GM18907 (cell line): ENCODE measurements at regions not wholly inside any gene's neighbourhood (a gene's known extent, or its start where the extent isn't known, plus 50 kb on each side); places are given as distances from the start of the nearest gene placed in this dataset.

Experiments used
- ATAC-seq: cut with Tn5 transposase; IDR thresholded peaks from one replicate; pipeline ENCODE4 v1.9.1; 2021; ENCODE audit warnings: mild to moderate bottlenecking, moderate library complexity; ENCODE audit not compliant: unreplicated experiment

DNA sequence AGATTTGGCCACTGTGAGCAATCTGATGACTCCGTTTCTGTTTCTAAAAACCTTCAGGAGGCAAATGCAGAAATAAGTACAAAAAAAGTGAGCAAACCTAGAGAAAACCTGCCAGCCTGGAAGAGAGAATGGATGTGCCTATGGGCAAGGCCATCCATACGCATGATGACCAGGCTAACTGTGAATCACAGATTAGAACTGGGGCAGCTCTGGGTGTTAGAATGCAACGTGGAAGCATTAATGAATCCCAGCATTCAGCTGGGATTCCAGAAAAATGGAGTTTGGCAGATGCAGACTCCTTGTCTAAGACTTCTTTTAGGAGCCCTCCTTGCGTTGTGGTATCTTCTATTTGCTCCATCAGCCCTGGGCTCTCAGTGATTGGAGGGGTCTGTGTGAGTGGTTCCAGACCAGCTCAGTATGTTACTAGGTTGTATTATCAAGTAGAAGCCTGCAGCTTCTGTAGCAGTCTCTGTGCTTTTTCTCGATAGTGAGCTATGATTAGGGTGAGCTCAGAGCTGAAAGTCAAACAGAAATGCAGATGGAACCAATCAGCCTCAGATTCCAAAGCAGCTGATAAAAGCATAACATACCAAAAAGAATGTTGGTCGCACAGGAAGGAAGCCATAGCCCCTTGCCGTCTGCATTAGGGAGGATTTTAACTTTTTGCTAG lies 154.0 kb downstream of the PSMG1 start:
- no peak for ATAC-seq

DNA sequence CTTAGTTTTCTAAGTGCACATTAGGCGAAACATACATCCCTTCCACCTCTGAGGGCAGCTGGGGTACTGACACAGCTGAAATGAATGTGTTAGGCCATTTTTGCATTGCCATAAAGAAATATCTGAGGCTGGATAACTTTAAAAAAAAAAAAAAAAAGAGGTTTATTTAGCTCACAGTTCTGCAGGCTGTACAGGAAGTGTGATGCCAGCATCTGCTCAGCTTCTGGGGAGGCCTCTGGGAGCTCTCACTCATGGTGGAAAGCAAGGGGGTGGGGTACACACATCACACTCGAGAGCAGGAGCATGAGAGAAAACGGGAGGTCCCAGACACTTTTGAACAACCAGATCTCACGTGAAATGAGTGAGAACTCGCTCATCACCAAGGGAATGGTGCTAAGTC lies 158.1 kb downstream of the PSMG1 start:
- ATAC-seq = no peak

DNA sequence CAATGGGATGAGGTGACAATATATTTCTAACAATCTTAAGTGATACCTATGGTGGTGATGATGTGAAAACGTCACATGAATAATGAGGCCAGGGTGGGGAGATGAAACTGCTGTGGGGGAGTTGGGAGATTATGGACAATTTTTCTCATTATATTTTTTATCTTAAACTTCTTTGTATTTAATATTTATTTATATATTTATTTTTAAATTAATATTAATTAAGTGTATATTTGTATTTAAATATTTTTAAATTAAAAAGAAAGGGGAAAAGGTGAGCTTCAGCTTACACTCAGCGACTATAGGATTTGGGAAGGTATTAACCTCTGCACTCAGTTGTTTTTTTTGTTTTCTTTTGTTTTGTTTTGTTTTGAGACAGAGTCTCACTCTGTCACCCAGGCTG lies 158.7 kb downstream of the PSMG1 start:
- no peak for ATAC-seq

DNA sequence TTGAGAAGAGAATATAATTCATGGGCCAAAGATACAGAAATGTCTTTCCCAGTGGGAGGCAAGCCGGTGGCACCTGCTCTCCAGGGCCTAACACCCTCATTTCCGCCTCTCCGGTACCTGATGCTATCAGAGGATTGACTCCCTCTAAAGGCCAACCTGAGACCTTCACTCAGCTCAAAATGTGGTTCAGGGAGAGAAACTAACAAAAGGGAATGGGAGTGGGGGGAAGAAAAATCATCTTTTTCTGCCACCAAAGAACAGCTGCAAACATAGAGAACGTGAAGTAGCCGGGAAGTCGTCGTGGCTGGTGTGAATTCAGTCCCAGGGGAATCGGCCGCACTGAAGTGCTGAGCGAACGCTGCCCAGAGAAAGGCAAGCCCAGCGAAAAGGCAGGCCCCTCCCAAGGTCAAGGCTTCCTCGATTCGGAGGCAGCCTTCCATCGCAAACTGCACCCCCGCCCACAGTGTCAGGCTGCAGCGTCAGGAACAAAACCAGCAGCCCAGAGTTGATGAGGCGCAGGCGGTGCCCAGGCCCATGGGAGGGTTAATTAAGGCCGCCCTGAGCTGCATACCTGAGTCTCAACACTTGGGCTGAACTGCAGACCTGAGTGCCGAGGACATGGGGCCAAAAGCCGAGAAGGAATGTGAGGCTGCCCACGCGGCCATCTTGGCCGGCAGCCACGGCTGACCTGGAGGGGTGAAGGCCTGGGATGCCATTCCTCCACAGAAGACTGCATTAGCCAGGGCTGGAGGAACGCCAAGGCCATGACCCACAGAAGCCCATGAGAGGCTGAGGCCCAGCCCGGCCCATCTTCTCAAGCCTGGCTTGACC lies 160.2 kb downstream of the PSMG1 start:
- no peak for ATAC-seq

DNA sequence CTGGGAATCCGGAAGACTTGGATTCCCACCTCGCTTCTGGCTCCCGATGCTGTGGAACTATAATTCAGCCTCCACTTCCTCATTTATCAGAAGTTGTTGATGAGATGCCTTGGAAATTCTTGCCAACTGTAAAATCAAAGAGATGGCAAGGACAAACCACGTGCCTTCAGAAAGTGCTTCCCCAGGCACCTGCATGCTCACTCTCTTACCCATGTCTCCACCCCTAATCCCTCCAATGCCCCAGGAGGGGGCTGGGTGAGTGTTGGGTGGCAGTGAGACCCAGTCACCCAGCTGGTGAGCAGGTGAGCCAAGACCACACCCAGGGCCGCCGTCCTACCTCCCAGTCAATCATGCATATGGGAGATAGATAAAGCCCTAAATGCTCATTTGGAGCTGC lies 160.8 kb downstream of the PSMG1 start:
- ATAC-seq = no peak

DNA sequence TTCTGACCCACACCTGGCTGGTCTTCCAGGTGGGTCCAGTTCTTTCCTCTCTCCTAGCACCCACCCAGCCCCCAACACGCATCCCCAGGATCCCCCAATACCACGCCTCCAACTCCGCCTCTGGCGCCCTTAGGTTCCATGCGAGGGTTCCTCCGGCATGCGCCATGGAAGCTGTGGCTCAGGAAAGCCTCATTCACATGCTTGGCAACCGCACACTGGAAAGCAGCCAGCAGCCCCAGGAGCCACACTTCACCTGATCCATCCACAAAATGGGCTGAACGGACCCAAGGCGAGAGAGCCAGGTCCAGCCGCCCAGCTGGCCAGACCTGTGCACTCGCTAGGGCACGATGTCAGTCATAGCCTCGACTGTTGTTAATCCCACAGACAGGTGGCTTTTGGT lies 161.2 kb downstream of the PSMG1 start:
- ATAC-seq = no peak

DNA sequence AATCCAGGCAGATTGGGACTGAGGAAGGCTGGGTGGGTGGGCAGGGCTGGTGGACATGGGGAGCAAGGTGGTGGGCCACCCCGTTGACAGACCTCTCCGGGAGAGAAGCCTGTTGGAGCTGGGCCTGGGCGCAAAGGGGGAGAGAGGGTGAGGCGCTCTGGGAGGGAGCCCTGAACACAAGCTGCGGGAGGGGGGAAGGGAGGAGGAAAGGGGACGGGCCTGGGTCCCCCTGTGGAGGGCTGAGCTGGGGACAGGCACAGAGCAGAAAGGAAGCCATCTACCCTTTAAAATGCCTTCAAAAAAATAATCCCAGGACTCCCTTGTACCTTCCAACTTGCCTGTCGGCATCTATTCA lies 161.8 kb downstream of the PSMG1 start:
- no peak for ATAC-seq

DNA sequence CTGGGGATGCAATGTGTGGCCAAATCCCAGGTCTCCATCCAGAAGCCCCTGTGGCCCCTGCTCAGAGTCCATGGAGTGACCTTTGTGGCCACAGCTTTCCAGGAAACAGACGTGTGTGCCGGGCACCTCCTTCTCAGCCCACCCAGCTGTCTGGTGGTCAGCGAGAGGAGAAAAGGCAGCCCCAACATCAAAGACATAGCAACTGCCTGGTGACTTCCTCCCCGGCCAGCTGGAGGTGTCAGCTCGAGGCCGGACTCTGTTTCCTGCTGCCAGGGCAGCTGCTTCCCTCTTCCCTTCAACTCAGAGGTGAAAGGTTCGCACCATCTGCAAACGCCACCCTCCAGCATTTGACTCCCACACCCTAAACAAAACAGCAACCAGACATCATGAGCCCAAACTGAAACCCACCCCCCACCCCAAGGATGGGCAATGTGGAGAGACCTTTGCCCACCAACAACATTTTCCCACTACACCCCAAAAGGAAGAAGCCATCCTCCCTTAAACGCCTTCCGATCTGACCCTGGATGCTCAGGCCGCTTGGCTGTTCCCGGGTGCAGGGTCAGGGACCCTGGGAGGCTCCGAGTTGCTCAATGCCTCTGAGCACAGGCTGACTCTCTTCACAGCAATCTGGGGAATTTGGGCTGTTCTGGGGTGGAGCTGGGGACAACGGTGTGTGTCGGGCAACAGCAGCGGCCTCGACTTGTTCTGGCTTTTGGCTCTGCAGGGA lies 162.3 kb downstream of the PSMG1 start:
- ATAC-seq = no peak

DNA sequence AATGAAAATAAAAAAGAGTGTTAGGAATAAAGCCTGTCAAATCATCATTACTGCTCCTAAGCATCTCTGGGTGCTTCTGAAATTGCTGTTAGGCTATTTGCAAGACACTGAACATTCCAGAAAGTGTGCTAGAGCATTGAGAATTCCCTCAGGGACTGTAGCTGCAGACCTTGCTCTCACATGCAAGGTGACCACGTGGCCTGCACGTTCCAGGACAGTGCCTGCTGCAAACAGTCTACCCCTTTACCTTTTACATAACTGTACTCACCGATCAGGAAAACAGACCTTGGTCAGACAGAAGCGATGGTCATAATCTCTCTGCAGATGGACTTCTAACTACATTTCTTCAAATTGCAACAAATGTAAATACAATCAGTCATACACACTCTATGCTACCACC lies 164.5 kb downstream of the PSMG1 start:
- ATAC-seq = no peak

DNA sequence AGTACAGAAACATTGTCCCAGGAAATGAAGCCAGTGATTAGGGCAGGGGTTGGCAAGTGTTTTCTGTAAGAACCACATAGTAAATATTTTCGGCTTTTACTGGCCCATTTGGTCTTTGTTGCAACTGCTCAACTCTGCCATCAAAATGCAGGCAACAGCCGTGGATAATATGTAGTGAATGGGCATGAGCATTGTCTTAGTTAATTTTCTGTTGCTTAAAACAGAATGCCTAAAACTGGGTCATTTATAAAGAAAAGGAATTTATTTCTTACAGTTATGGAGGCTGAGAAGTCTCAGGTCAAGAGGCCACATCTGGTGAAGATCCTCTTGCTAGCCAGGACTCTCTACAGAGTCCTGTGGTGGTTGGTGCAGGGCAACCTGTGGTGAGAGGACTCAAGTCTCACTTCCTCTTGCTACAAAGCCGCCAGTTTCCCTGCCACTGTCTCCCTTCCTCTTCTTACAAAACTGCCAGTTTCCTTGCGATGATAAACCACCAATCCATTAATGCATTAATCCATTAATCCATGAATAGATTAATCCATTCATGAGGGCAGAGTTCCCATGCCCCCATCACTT lies 166.4 kb downstream of the PSMG1 start:
- peak; percentile 99 for ATAC-seq

DNA sequence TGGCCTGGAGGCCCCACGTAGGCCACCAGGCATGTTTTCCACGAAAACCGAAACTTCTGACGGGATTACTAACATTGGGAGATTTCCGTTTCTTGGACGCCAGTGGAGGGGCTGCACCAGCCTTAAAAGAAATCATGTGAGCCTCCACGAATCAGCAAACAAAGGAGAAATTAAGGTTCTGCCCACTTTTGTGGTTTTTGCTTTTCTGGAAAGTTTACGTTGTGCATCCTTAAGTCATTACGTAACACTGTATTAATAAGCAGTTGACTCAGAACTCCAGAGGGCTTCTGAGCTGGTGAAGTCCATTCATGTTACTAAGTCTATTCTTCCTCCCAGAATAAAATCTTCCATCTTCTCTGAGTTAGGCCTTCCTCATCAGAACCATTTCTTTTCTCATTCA lies 168.5 kb downstream of the PSMG1 start:
- no peak for ATAC-seq

DNA sequence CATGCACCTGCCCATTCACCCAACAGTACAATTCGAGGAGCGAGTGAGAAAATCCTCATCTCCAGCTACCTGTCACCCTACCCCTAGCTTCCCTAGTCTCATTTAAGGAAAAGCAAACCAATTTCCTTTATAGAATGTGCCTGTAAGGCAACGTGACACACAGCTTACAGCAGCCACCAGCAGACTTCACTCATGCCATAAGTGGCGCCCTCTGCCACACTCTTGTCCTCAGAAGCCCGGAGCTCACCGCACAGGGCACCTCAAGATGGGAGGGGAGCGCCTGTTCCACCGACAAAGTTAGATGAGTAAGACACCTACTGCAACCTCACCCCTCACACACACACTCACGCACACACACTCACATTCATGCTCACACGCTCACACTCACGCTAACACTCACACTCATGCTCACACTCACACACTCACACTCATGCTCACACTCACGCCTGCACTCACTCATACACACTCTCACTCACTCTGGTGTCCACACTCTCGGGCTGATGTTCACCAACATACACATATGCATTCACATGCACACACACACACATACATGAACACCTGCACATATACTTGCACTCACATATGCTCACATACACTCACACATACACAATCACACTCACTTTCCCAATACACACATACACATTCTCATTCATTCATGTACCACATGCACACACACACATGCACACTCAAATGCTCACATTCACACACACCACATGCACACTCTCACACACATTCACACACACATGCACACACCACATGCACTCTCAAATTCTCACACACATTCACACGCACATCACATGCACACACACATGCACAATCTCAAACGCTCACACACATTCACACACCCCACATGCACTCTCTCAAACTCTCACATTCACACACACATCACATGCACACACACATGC lies 170.7 kb downstream of the PSMG1 start:
- no peak for ATAC-seq

DNA sequence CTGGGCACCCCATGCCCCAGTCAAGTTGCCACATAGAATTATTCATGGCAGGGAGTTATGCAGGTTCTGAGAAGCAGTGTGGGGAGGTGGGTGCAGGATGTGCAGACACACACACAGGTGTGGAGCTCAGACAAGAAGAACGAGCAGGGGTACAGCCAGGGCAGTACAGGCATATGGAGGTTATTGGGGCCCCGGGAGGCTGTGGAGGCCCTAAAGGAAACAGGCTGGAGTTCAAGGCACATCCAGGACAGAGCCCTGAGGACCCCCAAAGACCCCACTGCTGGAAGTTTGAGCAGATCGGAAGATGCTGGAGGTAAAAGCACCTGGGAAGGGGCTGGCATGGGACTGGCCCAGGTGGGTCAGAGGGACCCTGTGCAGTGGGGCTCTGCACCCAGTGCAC lies 171.3 kb downstream of the PSMG1 start:
- no peak for ATAC-seq

DNA sequence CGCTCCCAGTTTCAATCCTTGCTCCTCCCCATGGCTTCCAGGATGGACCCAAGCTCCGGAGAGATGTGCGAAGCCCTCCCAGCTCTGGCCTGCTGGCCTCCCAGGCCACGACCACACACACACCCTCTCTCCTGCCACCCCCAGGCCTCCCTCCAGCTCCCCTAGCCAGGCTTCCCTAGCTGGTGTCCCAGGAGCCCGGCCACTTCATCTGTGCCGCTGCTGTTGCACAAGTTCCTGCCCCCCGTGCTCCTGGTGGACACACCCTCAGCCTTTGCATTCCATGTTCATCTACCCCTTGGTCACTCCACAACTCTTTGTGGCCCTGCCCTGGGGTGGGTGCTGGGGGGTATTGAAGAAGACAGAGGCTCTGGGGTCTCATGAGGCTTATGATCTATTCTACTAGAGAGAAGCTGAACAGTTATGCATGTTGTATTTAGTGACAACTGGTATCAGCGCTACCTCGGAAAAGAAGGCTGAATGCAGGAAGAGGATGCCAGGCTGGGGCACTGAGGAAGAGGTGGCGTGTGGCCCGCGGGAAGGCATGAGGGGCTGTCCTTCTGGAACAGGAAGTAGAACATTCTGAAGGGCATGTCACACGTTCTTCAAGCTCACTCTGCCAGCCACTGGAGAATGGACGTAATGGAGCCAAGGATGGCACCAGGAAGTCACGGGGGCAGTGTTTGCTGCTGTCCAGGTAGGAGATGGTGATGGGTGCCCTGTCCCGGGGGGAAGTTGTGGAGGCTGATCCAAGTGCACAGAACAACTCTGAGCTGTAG lies 172.4 kb downstream of the PSMG1 start:
- ATAC-seq = no peak

DNA sequence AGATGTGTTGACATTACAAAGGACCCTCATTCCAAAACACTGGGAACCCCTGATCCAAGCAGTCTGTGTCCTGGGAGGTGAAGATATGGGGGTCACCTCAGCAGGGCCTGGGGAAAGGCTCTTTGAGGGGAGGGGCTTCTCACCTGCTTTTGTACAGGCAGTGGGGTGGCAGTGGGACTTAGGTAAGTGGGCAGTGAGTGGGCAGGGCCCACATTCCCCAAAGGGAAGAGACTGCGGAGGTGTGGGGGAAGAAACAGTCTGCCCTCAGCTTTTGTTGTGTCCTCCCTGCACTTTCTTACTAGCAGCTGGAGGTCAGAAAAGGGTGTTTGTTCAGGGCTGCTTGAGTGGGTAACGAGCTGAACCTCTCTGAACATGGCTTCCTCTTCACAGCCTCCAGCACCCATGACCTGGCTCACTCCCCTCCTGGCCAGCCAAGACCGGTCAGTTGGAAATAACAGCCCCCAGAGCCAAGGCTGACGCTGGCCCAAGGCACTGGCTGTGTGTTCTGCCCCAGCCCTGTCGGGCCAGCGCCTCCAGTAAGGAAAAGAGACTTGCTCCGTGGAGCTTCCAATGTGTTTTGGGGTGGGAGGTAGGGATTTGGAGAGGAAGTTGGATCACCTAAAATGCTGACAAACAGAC lies 173.5 kb downstream of the PSMG1 start:
- no peak for ATAC-seq

DNA sequence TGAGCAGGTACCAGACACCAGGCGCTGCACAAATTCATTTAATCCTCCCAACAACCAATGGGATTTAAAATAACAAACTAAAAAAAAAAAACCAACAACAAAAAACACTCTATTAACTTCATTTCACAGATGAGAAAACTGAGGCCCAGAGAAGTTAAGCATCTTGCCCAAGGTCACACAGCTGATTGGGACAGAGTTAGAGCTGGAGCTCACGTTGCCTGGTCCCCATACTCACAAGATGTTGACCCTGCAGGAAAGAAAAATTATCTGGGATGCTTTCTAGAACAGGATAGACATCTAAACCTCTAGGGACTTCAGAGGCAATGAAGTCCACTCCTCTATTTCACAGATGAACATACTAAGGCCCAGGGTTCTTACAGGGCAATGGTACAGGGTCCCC lies 175.3 kb downstream of the PSMG1 start:
- ATAC-seq = no peak

DNA sequence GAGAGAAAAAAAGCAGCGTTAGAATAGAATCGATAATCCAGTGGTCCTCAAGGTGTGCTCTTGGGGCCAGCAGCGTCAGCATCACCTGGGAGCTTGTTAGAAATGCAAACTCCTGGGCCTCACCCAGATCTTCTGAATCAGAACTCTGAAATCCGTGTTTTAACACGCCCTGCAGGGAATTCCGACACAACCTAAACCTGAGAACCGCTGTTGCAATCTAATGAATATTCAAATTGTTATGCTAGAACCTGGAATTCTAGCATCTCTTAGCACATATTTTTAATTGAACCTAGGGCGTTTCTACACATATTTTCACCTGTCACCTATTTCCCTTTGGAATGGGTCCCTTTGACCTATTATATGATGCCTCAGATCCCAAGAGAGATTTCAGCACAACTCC lies 175.7 kb downstream of the PSMG1 start:
- ATAC-seq = no peak

DNA sequence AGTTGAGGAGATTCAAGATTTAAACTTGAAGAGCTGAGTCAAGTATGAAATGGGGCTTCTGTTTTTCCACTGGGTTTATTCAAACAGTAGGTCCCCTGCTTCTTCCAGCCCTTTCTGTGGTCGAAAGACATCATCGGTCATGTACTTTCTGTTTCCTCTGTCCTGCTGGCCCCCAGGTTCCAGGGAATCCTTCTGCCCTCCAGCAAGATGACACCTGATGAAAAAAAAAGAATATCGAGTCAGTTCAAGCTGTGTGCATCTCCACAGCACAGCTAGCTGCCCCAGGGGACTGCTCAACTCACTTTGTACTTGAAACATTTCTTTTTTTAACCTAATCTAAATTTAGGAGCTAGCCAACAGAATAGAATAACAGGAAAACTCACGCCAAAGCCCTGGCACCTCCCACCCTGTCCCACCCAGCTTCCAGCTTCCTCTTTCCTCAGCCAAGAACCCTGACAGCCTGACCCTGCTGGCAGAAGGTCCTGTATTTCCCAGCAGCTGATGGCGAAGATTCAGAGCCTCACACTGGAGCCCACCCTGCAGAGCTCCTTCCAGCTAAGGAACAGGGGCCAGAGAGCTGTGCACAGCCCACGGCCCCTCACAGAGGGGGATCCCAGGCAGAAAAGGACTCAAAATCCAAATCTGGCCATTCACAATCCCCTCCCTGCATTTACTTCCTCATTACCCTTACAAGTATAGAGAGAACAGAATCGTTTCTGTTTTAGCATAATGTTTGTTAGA lies 176.5 kb downstream of the PSMG1 start:
- ATAC-seq = no peak

DNA sequence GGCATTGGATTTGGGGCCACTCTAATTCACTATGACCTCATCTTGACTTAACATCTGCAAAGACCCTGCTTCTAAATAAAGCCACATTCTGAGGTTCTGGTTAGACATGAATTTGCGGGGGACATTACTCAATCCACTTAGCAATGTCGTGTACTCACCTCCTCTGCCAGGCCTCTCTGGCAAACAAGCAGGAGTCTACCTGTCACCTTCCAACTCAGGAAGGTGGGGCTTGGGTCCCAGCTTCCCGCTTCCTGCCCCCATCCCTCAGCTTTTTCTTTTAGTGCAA lies 177.8 kb downstream of the PSMG1 start:
- ATAC-seq = no peak
